Vagina (tissue), 2 donors: ENCODE measurements at regions not wholly inside any gene's neighbourhood (a gene's known extent, or its start where the extent isn't known, plus 50 kb on each side); places are given as distances from the start of the nearest gene placed in this dataset.

Source experiments
- CTCF ChIP-seq, 3 experiments: fragments of 450-650 bp in 2 of 3; fragments of 200-600 bp in 1 of 3; sonication (generic) in 1 of 3; IDR thresholded peaks; one replicate each; pipeline ENCODE4 v1.5.1; 2017 to 2019; ENCODE audit warnings: antibody characterized with exemption in 3 of 3, mild to moderate bottlenecking in 2 of 3, moderate library complexity in 2 of 3
- POLR2A ChIP-seq, 2 donors: fragments of 450-650 bp; IDR thresholded peaks; one replicate each; pipeline ENCODE4 v1.6.1; 2017; ENCODE audit warnings: antibody characterized with exemption in 2 of 2, mild to moderate bottlenecking in 2 of 2, moderate library complexity in 2 of 2
- POLR2AphosphoS5 ChIP-seq, 2 donors: sonication (generic); formaldehyde crosslinking; IDR thresholded peaks; one replicate each; pipeline ENCODE4 v1.9.0; 2017; ENCODE audit warnings: antibody characterized with exemption in 2 of 2, mild to moderate bottlenecking in 2 of 2, low read depth in 1 of 2; ENCODE audit not compliant: insufficient read depth in 1 of 2

DNA sequence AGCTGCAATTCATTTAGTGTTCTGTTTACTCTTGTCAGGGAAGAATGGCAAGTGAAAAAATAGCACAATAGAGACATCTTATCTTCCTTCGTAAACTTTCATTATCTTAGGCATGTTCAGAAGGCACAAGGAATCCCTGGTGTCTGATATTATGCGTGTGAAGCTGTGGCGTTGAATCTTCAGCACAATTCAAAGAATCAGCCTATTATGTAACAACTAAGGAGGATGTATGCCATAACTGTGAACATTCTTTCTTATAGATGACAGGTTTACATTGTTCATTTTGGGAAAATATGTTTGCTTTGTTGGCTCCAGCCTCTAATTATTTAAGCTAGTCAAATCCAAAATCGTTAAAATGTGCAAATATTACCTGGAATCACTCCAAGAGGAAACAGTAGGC is 446.1 kb downstream of the ANXA1 start:
- TF ChIP-seq POLR2A (IDR thresholded peaks at IDR 0.05): no peak
- TF ChIP-seq CTCF (IDR thresholded peaks at IDR 0.05): no peak
- TF ChIP-seq POLR2AphosphoS5 (IDR thresholded peaks at IDR 0.05; ENCODE audit: insufficient read depth in 1 of 2, low read depth in 1 of 2): no peak
